Activated CD8-positive, alpha-beta T cell treated with anti-CD3 and anti-CD28 coated beads for 36 hours (primary cell): ENCODE measurements at regions not wholly inside any gene's neighbourhood (a gene's known extent, or its start where the extent isn't known, plus 50 kb on each side); places are given as distances from the start of the nearest gene placed in this dataset.

ENCODE experiments used
- ATAC-seq: fragments of 200-7000 bp; cut with Tn5 transposase; one replicate; pipeline ENCODE4 v1.10.0; 2021; ENCODE audit warnings: mild to moderate bottlenecking, moderate library complexity
- CTCF ChIA-PET: fragments of 350-600 bp; sonication (Branson Sonifier 250); formaldehyde crosslinking; loops from one replicate; lab custom pipeline; 2021; ENCODE audit warnings: antibody characterized with exemption; lab: Charles Lee
- POLR2A ChIA-PET: fragments of 350-600 bp; sonication (Branson Sonifier 250); formaldehyde crosslinking; loops from one replicate; lab custom pipeline; 2021; ENCODE audit warnings: antibody characterized with exemption; lab: Charles Lee
- DNase-seq: peaks from one replicate; pipeline ENCODE4 v3.0.0-alpha.2; 2020
- H3K27ac Mint-ChIP-seq: one replicate; pipeline ENCODE4 v1.8.0; 2021; ENCODE audit warnings: mild to moderate bottlenecking, mixed read lengths
- H3K27me3 Mint-ChIP-seq: one replicate; pipeline ENCODE4 v1.8.0; 2021; ENCODE audit warnings: mixed read lengths
- H3K36me3 Mint-ChIP-seq: one replicate; pipeline ENCODE4 v1.8.0; 2021; ENCODE audit warnings: low read depth, mixed read lengths
- H3K4me1 Mint-ChIP-seq: one replicate; pipeline ENCODE4 v1.8.0; 2021; ENCODE audit warnings: low read depth, mixed read lengths
- H3K4me3 Mint-ChIP-seq: one replicate; pipeline ENCODE4 v1.8.0; 2021; ENCODE audit warnings: mild to moderate bottlenecking, moderate library complexity, mixed read lengths
- H3K9me3 Mint-ChIP-seq: one replicate; pipeline ENCODE4 v1.8.0; 2021; ENCODE audit warnings: mixed read lengths
- CTCF ChIP-seq: fragments of 200-600 bp; IDR thresholded peaks from one replicate; pipeline ENCODE4 v1.8.0; 2022; ENCODE audit warnings: antibody characterized with exemption, mild to moderate bottlenecking
- intact Hi-C: fragments of 100-400 bp; cut with micrococcal nuclease; formaldehyde crosslinking; loops from one replicate; pipeline ENCODE4 v1.10.0; 2022

- no peaks in the 10 kb centered on the region for H3K36me3 Mint-ChIP-seq
- POLR2A ChIA-PET = no interaction called here
- peaks cover 5% of the 10 kb centered on the region for H3K4me1 Mint-ChIP-seq
- no peaks in the 10 kb centered on the region for H3K9me3 Mint-ChIP-seq
- no peak for TF ChIP-seq CTCF
- CTCF ChIA-PET = interaction anchor here (1.1 to 1.6 kb wide), 2 partner anchors 15 to 340 kb away, joined by 3 to 5 read pairs; no protein-coding TSS in a partner anchor
- no peak overlapping the region for H3K27ac Mint-ChIP-seq
- DNase-seq = no peak
- intact Hi-C loops = no loop called here
- no peak for ATAC-seq
- peaks cover 19% of the 10 kb centered on the region for H3K27me3 Mint-ChIP-seq
- no peak overlapping the region for H3K4me3 Mint-ChIP-seq
Observed at GRCh38 chr16:50466170-50466569, 82.0 kb upstream of the NKD1 start.

GRCh38 chr16:50464325-50465290, 83.6 kb upstream of the NKD1 start:
- ChIA-PET CTCF (interaction anchor here (0.8 kb wide), 1 partner anchor 8 kb away, joined by 3 read pairs; no protein-coding TSS in a partner anchor), POLR2A (interaction anchor here (1.0 kb wide), 1 partner anchor 55 kb away, joined by 3 read pairs; no protein-coding TSS in a partner anchor)
- H3K36me3 Mint-ChIP-seq = no peaks in the 10 kb centered on the region
- intact Hi-C loops = no loop called here
- no peak overlapping the region for H3K27ac Mint-ChIP-seq
- peaks cover 5% of the 10 kb centered on the region for H3K4me1 Mint-ChIP-seq
- peaks cover 19% of the 10 kb centered on the region for H3K27me3 Mint-ChIP-seq
- H3K9me3 Mint-ChIP-seq = no peaks in the 10 kb centered on the region
- TF ChIP-seq CTCF = no peak
- ATAC-seq (no peak), DNase-seq (no peak)
- H3K4me3 Mint-ChIP-seq = no peak overlapping the region

GRCh38 chr16:50463581-50464324, 84.4 kb upstream of the NKD1 start:
- POLR2A ChIA-PET = no interaction called here
- DNase-seq = no peak
- H3K4me3 Mint-ChIP-seq = no peak overlapping the region
- H3K27me3 Mint-ChIP-seq = peaks cover 15% of the 10 kb centered on the region
- H3K36me3 Mint-ChIP-seq = no peaks in the 10 kb centered on the region
- no peak for ATAC-seq
- no peaks in the 10 kb centered on the region for H3K9me3 Mint-ChIP-seq
- H3K27ac Mint-ChIP-seq = no peak overlapping the region
- TF ChIP-seq CTCF = no peak
- intact Hi-C loops = no loop called here
- peaks cover 5% of the 10 kb centered on the region for H3K4me1 Mint-ChIP-seq
- CTCF ChIA-PET = no interaction called here

- TF ChIP-seq CTCF = no peak
- POLR2A ChIA-PET = no interaction called here
- peaks cover 2% of the 10 kb centered on the region for H3K4me1 Mint-ChIP-seq
- no peaks in the 10 kb centered on the region for H3K9me3 Mint-ChIP-seq
- H3K4me3 Mint-ChIP-seq = no peak overlapping the region
- CTCF ChIA-PET = interaction anchor here (2.1 kb wide), 1 partner anchor 344 kb away, joined by 5 read pairs; no protein-coding TSS in a partner anchor
- H3K27ac Mint-ChIP-seq = no peak overlapping the region
- intact Hi-C loops = no loop called here
- no peak for DNase-seq
- peaks cover 12% of the 10 kb centered on the region for H3K27me3 Mint-ChIP-seq
- no peaks in the 10 kb centered on the region for H3K36me3 Mint-ChIP-seq
- no peak for ATAC-seq
Observed at GRCh38 chr16:50462793-50463507, 85.2 kb upstream of the NKD1 start.
